Stimulated activated naive CD4-positive, alpha-beta T cell (primary cell): ENCODE measurements at regions not wholly inside any gene's neighbourhood (a gene's known extent, or its start where the extent isn't known, plus 50 kb on each side); places are given as distances from the start of the nearest gene placed in this dataset.
"Not testable (repeated sequence)": the region's sequence is repeated elsewhere in the genome, so short reads cannot be mapped to it uniquely, and the experiment has no call there.

ENCODE experiments used
- DNase-seq, 6 experiments: peaks; one replicate each; lab custom pipeline; 2025; lab: John Stamatoyannopoulos, UW

- no peak for DNase-seq
Measured at GRCh38 chr13:21228738-21229137, 52.3 kb downstream of the MRPL57 start.

DNA sequence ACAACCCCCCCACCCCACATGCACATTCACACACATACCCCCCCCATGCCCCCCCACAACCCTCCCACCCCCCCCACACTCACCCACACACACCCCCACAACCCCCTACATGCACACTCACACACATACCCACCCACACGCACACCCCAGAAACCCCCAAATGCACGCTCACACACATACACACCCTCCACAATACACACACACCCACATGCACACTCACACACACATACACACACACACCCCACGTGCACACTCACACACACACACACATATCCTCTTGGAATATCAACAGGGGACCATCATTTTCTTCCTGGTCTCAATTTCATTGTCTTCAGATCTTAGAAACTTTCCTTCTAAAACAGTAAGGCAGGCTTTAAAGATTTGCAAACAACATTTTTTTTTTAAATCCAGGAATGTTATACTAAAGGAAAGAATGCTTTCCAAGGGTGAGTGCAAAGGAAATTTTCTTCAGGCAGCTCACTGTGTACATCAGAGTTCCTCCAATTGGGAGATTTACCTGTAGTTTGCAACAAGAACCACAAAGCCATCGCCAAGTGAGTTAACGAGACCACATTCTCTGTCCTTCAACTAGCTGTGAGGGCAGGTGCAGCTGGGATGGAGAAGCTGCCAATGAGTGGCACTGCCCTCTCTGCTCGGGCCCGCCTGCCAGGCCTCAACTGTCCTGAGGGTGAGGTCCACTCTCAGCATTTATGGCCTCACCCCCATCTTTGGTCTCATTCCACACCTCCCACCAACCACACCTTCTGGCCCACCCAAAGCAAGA, 53.0 kb downstream of the MRPL57 start:
- no peak for DNase-seq

- DNase-seq = no peak
Measured at GRCh38 chr13:21230516-21230915, 54.1 kb downstream of the MRPL57 start.

GRCh38 chr13:21231426-21231940, 55.0 kb downstream of the MRPL57 start:
- DNase-seq = no peak

- DNase-seq = no peak
Measured at GRCh38 chr13:21232196-21232595, 55.7 kb downstream of the MRPL57 start.

DNA sequence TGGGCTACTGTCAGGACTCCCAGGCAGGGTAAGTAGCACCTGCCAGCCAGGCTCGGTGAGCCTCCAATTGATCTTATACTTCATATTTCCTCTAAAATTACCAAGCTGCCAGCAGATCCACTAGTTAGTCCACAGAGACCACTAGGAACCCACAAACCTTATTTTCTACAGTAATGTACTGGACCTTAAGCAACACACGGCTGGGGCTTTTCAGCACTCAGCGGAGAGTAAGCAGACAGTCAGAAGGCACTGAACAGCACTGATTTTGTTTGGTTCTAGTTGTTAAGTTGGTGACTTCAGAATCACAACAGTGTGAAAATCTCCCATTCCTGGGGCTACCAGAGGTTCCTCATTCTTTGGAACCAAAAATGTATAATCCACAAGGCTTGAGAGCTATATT, 56.1 kb downstream of the MRPL57 start:
- no peak for DNase-seq

- DNase-seq = no peak
Measured at GRCh38 chr13:21233086-21233485, 56.6 kb downstream of the MRPL57 start.

- DNase-seq = no peak
Measured at GRCh38 chr13:21234526-21234925, 58.1 kb downstream of the MRPL57 start.

DNA sequence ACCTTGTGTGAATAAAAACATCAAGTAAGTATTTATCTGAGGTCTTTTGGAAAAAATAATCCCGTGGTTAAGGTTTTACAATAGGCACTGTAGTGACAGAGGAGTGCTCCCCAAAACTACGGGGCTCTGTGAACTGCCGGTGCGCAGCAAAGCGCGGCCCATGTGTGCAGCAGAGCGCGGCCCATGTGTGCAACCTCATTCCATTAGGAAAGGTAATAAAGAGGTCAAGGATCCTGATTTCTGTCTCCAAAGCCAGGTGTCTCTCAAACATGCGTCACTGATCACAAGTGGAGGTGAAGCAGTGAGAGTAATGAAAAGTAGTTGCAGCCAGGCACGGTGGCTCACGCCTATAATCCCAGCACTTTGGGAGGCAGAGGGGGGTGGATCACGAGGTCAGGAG, 58.7 kb downstream of the MRPL57 start:
- no peak for DNase-seq

GRCh38 chr13:21237081-21237480, 60.6 kb downstream of the MRPL57 start:
- no peak for DNase-seq

- DNase-seq = no peak
Measured at GRCh38 chr13:21238267-21238666, 61.8 kb downstream of the MRPL57 start.

DNA sequence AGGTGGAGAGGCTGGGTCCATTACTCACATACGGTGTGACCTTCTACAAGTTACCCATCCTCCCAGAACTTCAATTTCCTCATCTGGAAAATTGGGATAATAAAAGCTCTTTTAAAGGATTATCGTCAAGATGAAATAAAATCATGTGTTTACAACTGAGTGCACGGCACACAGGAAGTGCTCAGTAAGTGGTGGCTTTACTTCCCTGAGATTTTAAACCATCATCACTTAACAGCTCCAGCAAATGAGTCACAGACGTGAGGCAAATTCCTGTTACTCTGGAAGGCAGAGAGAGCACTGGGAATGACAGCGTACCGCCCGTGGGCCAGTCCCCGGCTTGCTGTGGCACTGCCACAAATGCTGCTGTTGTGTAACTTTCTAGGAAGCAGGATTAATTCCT, 64.1 kb downstream of the MRPL57 start:
- DNase-seq = no peak

- no peak for DNase-seq
Measured at GRCh38 chr13:21242236-21242635, 65.8 kb downstream of the MRPL57 start.

DNA sequence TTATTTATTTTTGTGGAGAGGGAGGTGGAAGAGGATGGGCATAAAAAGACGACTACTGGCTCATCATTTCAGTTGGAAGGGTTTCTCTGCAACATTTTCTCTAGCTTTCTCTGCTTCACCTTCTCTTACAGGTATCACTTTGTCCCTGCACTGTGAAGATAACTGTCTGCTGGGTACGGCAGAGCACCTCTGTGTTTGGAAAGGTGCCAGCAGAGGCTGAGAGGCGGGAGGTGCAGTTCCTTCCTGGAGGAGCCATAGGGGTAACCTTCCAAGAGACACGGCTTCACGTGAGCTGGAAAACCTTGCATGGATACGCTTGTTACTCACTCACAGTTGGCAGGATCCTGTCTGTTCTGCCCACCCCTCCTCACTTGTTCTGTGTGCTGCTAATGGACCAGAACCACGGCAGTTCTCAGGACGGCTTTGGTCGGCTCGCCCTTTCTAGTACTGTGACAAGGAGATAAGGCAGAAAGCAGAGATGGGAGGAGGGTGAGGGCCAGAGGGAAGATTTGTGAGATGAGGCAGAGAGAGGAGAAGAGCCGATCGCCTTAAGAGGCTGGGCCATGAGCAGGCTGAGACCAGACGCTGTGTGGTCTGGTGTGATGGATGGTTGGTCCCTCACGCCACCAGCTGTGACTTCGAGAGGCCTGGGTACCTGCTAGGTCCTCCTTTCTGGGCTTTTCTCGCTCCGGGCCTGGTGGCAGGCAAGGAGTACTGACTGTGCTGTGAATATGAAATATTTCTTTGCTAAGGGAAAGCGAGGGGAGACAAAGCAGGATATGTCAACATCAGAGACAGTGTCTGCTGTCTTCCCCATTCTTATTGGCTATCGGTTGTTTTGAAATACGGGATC, 66.8 kb downstream of the MRPL57 start:
- DNase-seq = no peak

DNA sequence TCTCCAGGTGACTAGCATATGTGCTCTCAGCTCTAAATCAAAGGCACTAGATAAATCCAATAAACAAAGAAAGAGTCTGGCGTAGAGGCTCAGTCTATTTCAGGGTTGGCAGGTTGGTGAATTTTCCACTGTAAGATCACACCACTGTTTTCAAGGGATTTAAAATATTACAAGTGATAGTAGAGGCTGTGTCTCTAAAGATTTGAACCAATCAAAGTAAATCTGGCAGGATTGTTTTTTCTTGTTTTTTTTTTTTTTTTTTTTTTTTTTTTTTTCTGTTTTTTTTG, 67.4 kb downstream of the MRPL57 start:
- DNase-seq = not testable (repeated sequence)

- DNase-seq = no peak
Measured at GRCh38 chr13:21246761-21247452, 70.4 kb downstream of the MRPL57 start.

GRCh38 chr13:21256351-21256761, 79.9 kb downstream of the MRPL57 start:
- DNase-seq = no peak

GRCh38 chr13:21256891-21257290, 80.4 kb downstream of the MRPL57 start:
- DNase-seq = no peak

DNA sequence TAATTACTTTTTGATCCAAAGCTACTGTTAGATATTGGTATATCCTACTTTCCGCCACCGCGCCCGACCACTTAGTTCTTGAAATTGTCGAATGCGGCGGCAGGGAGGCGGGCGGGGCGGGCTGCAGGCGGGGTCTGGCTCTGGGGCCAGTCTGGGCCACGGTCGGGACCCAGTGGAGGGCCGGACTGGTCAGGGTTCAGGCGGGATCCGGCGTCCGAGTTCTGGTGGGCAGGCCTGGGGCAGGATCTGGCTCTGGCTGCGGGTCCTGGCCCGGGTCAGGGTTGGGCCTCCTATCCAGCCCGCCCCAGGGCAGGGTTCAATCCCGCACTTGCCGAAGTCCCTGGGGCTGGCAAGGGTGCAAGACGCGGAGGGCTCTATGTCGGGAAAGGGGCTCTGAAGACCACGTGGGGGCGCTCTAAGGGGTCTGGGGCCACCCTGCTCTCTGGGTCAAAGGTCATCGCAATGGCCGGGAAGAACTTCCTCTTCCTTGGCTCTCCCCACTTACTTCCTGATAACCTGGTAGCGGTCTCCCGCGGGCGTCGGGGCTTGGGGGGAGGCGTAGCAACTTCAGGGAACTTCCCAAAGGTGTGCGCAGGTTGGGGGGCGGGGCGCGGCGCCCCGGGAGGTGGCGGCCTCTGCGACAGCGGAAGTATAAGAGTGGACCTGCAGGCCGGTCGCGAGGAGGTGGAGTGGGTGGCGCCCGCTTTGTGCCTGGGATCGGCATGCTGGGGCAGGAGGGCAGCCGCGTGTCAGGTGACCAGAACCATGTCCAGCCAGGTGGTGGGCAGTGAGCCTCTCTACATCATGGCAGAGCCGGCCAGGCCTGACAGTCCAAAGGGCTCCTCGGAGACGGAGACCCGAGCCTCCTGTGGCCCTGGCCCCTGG, 83.4 kb downstream of the MRPL57 start:
- no peak for DNase-seq

- DNase-seq = not testable (repeated sequence)
Measured at GRCh38 chr13:21260561-21261290, 84.3 kb downstream of the MRPL57 start.
